ENCODE measurements at regions not wholly inside any gene's neighbourhood (a gene's known extent, or its start where the extent isn't known, plus 50 kb on each side); places are given as distances from the start of the nearest gene placed in this dataset.

DNA sequence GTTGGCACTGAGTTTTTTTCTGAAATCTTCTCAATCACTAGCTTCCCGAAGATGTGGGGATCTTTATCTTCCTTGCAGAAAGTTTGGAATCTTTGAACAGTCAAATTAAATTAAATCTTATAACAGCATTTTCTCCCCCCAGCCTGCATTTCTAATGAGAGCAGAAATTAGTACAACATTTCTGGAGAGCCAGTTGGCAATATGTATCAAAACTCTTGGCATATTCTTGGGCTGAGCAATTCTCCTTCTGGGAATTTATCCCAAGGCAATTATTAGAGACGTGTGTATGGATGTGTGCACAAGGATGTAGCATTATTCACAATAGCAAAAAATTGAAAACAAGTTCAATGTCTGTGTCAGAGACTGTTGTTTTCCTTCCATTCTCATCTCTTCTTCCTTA, 159.5 kb downstream of the OLFM4 start:
- H3K36me3 ChIP-seq (ENCODE audit: control insufficient read depth in 2 of 2, extremely low read depth in 1 of 2, insufficient read depth in 2 of 2, low read length in 2 of 2) = no peaks in the 10 kb centered on the region
- H3K4me3 ChIP-seq (replicated peaks in 1 of 3; ENCODE audit: insufficient read depth in 1 of 3, low read depth in 1 of 3, low read length in 3 of 3) = no peak overlapping the region
- POLR2A ChIA-PET = no interaction called here
- H3K27ac ChIP-seq (ENCODE audit: insufficient read depth, low read depth, low read length) = no peak overlapping the region
- CTCF ChIA-PET = no interaction called here
- no peaks in the 10 kb centered on the region for H3K9me3 ChIP-seq (replicated peaks; ENCODE audit: control insufficient read depth, insufficient read depth, low read length)
- no peaks in the 10 kb centered on the region for H4K20me1 ChIP-seq (replicated peaks; ENCODE audit: control insufficient read depth, extremely low read depth, insufficient read depth, low read length)
- H3K27me3 ChIP-seq (ENCODE audit: control insufficient read depth in 2 of 2, insufficient read depth in 2 of 2, low read length in 2 of 2) = no peaks in the 10 kb centered on the region
- H3K4me2 ChIP-seq (ENCODE audit: insufficient read depth, low read length) = no peak overlapping the region
- no peaks in the 10 kb centered on the region for H3K79me2 ChIP-seq (ENCODE audit: control insufficient read depth, insufficient read depth, low read length)
- FAIRE-seq (no peak), DNase-seq (ENCODE audit: low read depth, low spot score) (no peak)
- no TSS peak for BruUV-seq (replicated peaks)
- intact Hi-C loops (cut with micrococcal nuclease) (no loop called here), dilution Hi-C loops (cut with MboI; ENCODE audit: extremely low pct_ligation_motif_present, low sequenced_read_pairs) (no loop called here)
- H3K9ac ChIP-seq (replicated peaks; ENCODE audit: extremely low read depth, insufficient read depth, low read length) = no peak overlapping the region
- no peak overlapping the region for H2AFZ ChIP-seq (ENCODE audit: low read depth, low read length)
- H3K4me1 ChIP-seq (ENCODE audit: control insufficient read depth, extremely low read depth, insufficient read depth, low read length) = no peaks in the 10 kb centered on the region
- no peak for TF ChIP-seq POLR2AphosphoS5 (IDR thresholded peaks at IDR 0.05; ENCODE audit: insufficient read depth, low read depth, low read length)
- TF ChIP-seq, protein P1, sequence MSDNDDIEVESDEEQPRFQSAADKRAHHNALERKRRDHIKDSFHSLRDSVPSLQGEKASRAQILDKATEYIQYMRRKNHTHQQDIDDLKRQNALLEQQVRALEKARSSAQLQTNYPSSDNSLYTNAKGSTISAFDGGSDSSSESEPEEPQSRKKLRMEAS (IDR thresholded peaks at IDR 0.05; ENCODE audit: insufficient read depth, insufficient read length) = no peak
- no peak for TF ChIP-seq GATA2 (IDR thresholded peaks at IDR 0.05; ENCODE audit: insufficient read depth, insufficient read length, low read depth, low read length)
- no peak for TF ChIP-seq POLR2A (IDR thresholded peaks at IDR 0.05; ENCODE audit: low read depth, low read length)
- no peak for TF ChIP-seq FOS (IDR thresholded peaks at IDR 0.05; ENCODE audit: borderline replicate concordance, insufficient read depth, low read length)
- TF ChIP-seq, protein P2, sequence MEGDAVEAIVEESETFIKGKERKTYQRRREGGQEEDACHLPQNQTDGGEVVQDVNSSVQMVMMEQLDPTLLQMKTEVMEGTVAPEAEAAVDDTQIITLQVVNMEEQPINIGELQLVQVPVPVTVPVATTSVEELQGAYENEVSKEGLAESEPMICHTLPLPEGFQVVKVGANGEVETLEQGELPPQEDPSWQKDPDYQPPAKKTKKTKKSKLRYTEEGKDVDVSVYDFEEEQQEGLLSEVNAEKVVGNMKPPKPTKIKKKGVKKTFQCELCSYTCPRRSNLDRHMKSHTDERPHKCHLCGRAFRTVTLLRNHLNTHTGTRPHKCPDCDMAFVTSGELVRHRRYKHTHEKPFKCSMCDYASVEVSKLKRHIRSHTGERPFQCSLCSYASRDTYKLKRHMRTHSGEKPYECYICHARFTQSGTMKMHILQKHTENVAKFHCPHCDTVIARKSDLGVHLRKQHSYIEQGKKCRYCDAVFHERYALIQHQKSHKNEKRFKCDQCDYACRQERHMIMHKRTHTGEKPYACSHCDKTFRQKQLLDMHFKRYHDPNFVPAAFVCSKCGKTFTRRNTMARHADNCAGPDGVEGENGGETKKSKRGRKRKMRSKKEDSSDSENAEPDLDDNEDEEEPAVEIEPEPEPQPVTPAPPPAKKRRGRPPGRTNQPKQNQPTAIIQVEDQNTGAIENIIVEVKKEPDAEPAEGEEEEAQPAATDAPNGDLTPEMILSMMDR (IDR thresholded peaks at IDR 0.05; ENCODE audit: extremely low read depth in 1 of 2, insufficient read depth in 1 of 2, low read depth in 1 of 2, low read length in 2 of 2) = no peak
- TF ChIP-seq MYC (IDR thresholded peaks at IDR 0.05; ENCODE audit: low read depth, low read length) = no peak
- no peak for TF ChIP-seq JUN (IDR thresholded peaks at IDR 0.05; ENCODE audit: borderline replicate concordance, insufficient read depth, insufficient read length, low read depth)
- no peak for TF ChIP-seq EZH2 (IDR thresholded peaks at IDR 0.05; ENCODE audit: borderline replicate concordance, low read depth, low read length, severe bottlenecking)
- H3K9me1 ChIP-seq (replicated peaks; ENCODE audit: control insufficient read depth, extremely low read depth, insufficient read depth, low read length) = no peaks in the 10 kb centered on the region
